ENCODE measurements at regions not wholly inside any gene's neighbourhood (a gene's known extent, or its start where the extent isn't known, plus 50 kb on each side); places are given as distances from the start of the nearest gene placed in this dataset.

- TF ChIP-seq CTCF (optimal IDR thresholded peaks at IDR 0.05 in 1 of 3, IDR thresholded peaks at IDR 0.05 in 1 of 3, conservative IDR thresholded peaks at IDR 0.05 in 1 of 3; ENCODE audit: extremely low read depth in 1 of 3, insufficient read depth in 2 of 3, low read length in 3 of 3) (no peak), EZH2 (IDR thresholded peaks at IDR 0.05; ENCODE audit: low read length) (no peak)
Measured at GRCh38 chr7:118580743-118581382, 356.4 kb downstream of the ANKRD7 start.

All from keratinocyte (primary cell).